Liver (tissue), 8 donors: ENCODE measurements at regions not wholly inside any gene's neighbourhood (a gene's known extent, or its start where the extent isn't known, plus 50 kb on each side); places are given as distances from the start of the nearest gene placed in this dataset.

Source experiments
- DNase-seq: peaks from one replicate; pipeline ENCODE4 v3.0.0-alpha.2; 2017; ENCODE audit warnings: low spot score
- H3K27ac ChIP-seq, 2 donors: one replicate each; pipeline ENCODE4 v1.7.0; 2013; ENCODE audit warnings: inconsistent platforms in 2 of 2, low read length in 2 of 2, control low read depth in 1 of 2, low read depth in 1 of 2, mild to moderate bottlenecking in 1 of 2
- H3K27me3 ChIP-seq, 4 donors: one replicate each; pipeline versions ENCODE4 v1.6.1 to v1.7.0; 2013; ENCODE audit warnings: low read length in 3 of 4, inconsistent platforms in 1 of 4, mild to moderate bottlenecking in 1 of 4, moderate library complexity in 1 of 4; ENCODE audit not compliant: control insufficient read depth in 4 of 4, insufficient read depth in 4 of 4
- H3K36me3 ChIP-seq, 4 donors: one replicate each; pipeline versions ENCODE4 v1.6.1 to v1.7.0; 2013; ENCODE audit warnings: low read length in 3 of 4, mild to moderate bottlenecking in 3 of 4, low read depth in 1 of 4, moderate library complexity in 1 of 4; ENCODE audit not compliant: control insufficient read depth in 4 of 4, insufficient read depth in 3 of 4
- H3K4me1 ChIP-seq, 4 donors: one replicate each; pipeline versions ENCODE4 v1.6.1 to v1.7.0; 2013; ENCODE audit warnings: low read length in 3 of 4, mild to moderate bottlenecking in 3 of 4, moderate library complexity in 1 of 4; ENCODE audit not compliant: control insufficient read depth in 4 of 4, insufficient read depth in 4 of 4
- H3K4me3 ChIP-seq, 3 donors: one replicate each; pipeline versions ENCODE4 v1.6.1 to v1.7.0; 2013; ENCODE audit warnings: low read length in 3 of 3, control low read depth in 1 of 3, low read depth in 1 of 3, mild to moderate bottlenecking in 1 of 3
- H3K9ac ChIP-seq, 2 donors: one replicate each; pipeline ENCODE4 v1.7.0; 2013; ENCODE audit warnings: low read length in 2 of 2, mild to moderate bottlenecking in 2 of 2, moderate library complexity in 2 of 2, control low read depth in 1 of 2, low read depth in 1 of 2
- H3K9me3 ChIP-seq, 4 donors: one replicate each; pipeline versions ENCODE4 v1.6.1 to v1.7.0; 2013; ENCODE audit warnings: low read length in 3 of 4; ENCODE audit not compliant: control insufficient read depth in 4 of 4
- ATF3 ChIP-seq: IDR thresholded peaks from 2 replicates; pipeline ENCODE4 v1.6.1; 2016; ENCODE audit warnings: antibody characterized with exemption
- CTCF ChIP-seq: fragments of 150-350 bp; IDR thresholded peaks from 2 replicates; pipeline ENCODE4 v1.5.1; 2017; ENCODE audit warnings: improper control_type of control experiment, low read depth, low read length; ENCODE audit not compliant: missing input control
- EGR1 ChIP-seq, 2 donors: IDR thresholded peaks; 2 replicates each; pipeline ENCODE4 v1.6.1; 2016 to 2018; ENCODE audit warnings: antibody characterized with exemption in 2 of 2, low read depth in 2 of 2
- FOXA1 ChIP-seq: IDR thresholded peaks from 2 replicates; pipeline ENCODE4 v1.6.1; 2016; ENCODE audit warnings: antibody characterized with exemption
- FOXA2 ChIP-seq: IDR thresholded peaks from 2 replicates; pipeline ENCODE4 v1.6.1; 2016; ENCODE audit warnings: antibody characterized with exemption
- GABPA ChIP-seq, 2 donors: IDR thresholded peaks in 1 of 2; conservative IDR thresholded peaks in 1 of 2; 2 replicates each; pipeline ENCODE4 v1.6.1; 2016; ENCODE audit warnings: antibody characterized with exemption in 2 of 2, mild to moderate bottlenecking in 1 of 2, moderate library complexity in 1 of 2
- HNF4A ChIP-seq, 2 donors: conservative IDR thresholded peaks; 2 replicates each; pipeline ENCODE4 v1.6.1; 2016; ENCODE audit warnings: antibody characterized with exemption in 2 of 2, mild to moderate bottlenecking in 2 of 2
- HNF4G ChIP-seq: IDR thresholded peaks from 2 replicates; pipeline ENCODE4 v1.6.1; 2016; ENCODE audit warnings: antibody characterized with exemption
- JUND ChIP-seq, 2 donors: IDR thresholded peaks; 2 replicates each; pipeline ENCODE4 v1.6.1; 2016; ENCODE audit warnings: antibody characterized with exemption in 2 of 2
- MAX ChIP-seq: IDR thresholded peaks from 2 replicates; pipeline ENCODE4 v1.6.1; 2016; ENCODE audit warnings: antibody characterized with exemption
- NR2F2 ChIP-seq: IDR thresholded peaks from 2 replicates; pipeline ENCODE4 v1.6.1; 2016; ENCODE audit warnings: antibody characterized with exemption
- RAD21 ChIP-seq, 2 donors: IDR thresholded peaks; 2 replicates each; pipeline ENCODE4 v1.6.1; 2016; ENCODE audit warnings: antibody characterized with exemption in 2 of 2, mild to moderate bottlenecking in 2 of 2
- REST ChIP-seq: IDR thresholded peaks from 2 replicates; pipeline ENCODE4 v1.6.1; 2016; ENCODE audit warnings: antibody characterized with exemption, mild to moderate bottlenecking
- RXRA ChIP-seq, 2 donors: IDR thresholded peaks; 2 replicates each; pipeline ENCODE4 v1.6.1; 2017 to 2018; ENCODE audit warnings: antibody characterized with exemption in 2 of 2, mild to moderate bottlenecking in 1 of 2
- SP1 ChIP-seq: IDR thresholded peaks from 2 replicates; pipeline ENCODE4 v1.6.1; 2018; ENCODE audit warnings: antibody characterized with exemption, mild to moderate bottlenecking
- TAF1 ChIP-seq: conservative IDR thresholded peaks from 2 replicates; pipeline ENCODE4 v1.6.1; 2016; ENCODE audit warnings: antibody characterized with exemption, mild to moderate bottlenecking
- YY1 ChIP-seq: IDR thresholded peaks from 2 replicates; pipeline ENCODE4 v1.6.1; 2016; ENCODE audit warnings: antibody characterized with exemption, mild to moderate bottlenecking
- ZBTB33 ChIP-seq: IDR thresholded peaks from 2 replicates; pipeline ENCODE4 v1.6.1; 2016; ENCODE audit warnings: antibody characterized with exemption
- WGBS: extraction: QIAGEN DNeasy Blood & Tissue Kit; methylation state at CpG from one replicate; pipeline ENCODE4 v1.1.7; 2013; 5-methylcytosine and 5-hydroxymethylcytosine counted together
- donor health status: healthy.
- donor health status: healthy.
- donor health status: healthy.
- donor health status: healthy.
- donor health status: healthy.

GRCh38 chr1:157314408-157314807 lies 176.2 kb upstream of the ETV3 start:
- WGBS, result 72% methylated on average over 2 of the region's 2 CpGs
- H3K27me3 ChIP-seq, result no peaks in the 10 kb centered on the region
- no peak for DNase-seq

GRCh38 chr1:157313240-157313807 lies 175.1 kb upstream of the ETV3 start:
- no peak for DNase-seq
- no peaks in the 10 kb centered on the region for H3K36me3 ChIP-seq
- H3K4me3 ChIP-seq, result no peak overlapping the region
- H3K27ac ChIP-seq, result peak overlapping the region in 1 of 2 donors; percentile 6
- H3K9ac ChIP-seq, result no peak overlapping the region
- H3K4me1 ChIP-seq, result peaks cover 5 to 20% (median 15%) of the 10 kb centered on the region in 4 donors
- TF ChIP-seq HNF4G (peak; percentile 25), YY1 (no peak), NR2F2 (no peak), RAD21 (IDR thresholded peaks at IDR 0.05) (no peak), ZBTB33 (no peak), RXRA (IDR thresholded peaks at IDR 0.05) (peak; percentile 60 to 78), CTCF (no peak), ATF3 (no peak), SP1 (peak; percentile 34), REST (no peak), EGR1 (IDR thresholded peaks at IDR 0.05; ENCODE audit: low read depth in 2 of 2) (no peak), HNF4A (conservative IDR thresholded peaks at IDR 0.05) (peak; percentile 79), FOXA2 (peak; percentile 81), MAX (peak; percentile 31), GABPA (IDR thresholded peaks at IDR 0.05 in 1 of 2, conservative IDR thresholded peaks at IDR 0.05 in 1 of 2) (no peak), FOXA1 (no peak), TAF1 (no peak), JUND (IDR thresholded peaks at IDR 0.05) (peak in 1 of 2 donors; percentile 53)
- no peaks in the 10 kb centered on the region for H3K27me3 ChIP-seq
- no peaks in the 10 kb centered on the region for H3K9me3 ChIP-seq
- 29% methylated on average over 3 of the region's 3 CpGs for WGBS

More at GRCh38 chr1:157314408-157314807, 176.2 kb upstream of the ETV3 start:
- no peak overlapping the region for H3K27ac ChIP-seq
- no peaks in the 10 kb centered on the region for H3K36me3 ChIP-seq
- TF ChIP-seq TAF1 (no peak), ZBTB33 (no peak)
- no peaks in the 10 kb centered on the region for H3K9me3 ChIP-seq
- no peak overlapping the region for H3K4me3 ChIP-seq
- H3K9ac ChIP-seq, result no peak overlapping the region
- peaks cover 5 to 20% (median 15%) of the 10 kb centered on the region in 4 donors for H3K4me1 ChIP-seq
